DMS79 (cell line): ENCODE measurements at regions not wholly inside any gene's neighbourhood (a gene's known extent, or its start where the extent isn't known, plus 50 kb on each side); places are given as distances from the start of the nearest gene placed in this dataset.
A peak's percentile ranks its signal among the peaks of the same experiment; 100 is the strongest.
"Not testable (repeated sequence)": the region's sequence is repeated elsewhere in the genome, so short reads cannot be mapped to it uniquely, and the experiment has no call there.

ENCODE experiments used
- DNase-seq: peaks from one replicate; lab custom pipeline; 2025; lab: John Stamatoyannopoulos, UW

GRCh38 chrX:150052226-150052625 lies 113.9 kb upstream of the EOLA2 start:
- DNase-seq = no peak

GRCh38 chrX:150058728-150059127 lies 120.4 kb upstream of the EOLA2 start:
- no peak for DNase-seq

DNA sequence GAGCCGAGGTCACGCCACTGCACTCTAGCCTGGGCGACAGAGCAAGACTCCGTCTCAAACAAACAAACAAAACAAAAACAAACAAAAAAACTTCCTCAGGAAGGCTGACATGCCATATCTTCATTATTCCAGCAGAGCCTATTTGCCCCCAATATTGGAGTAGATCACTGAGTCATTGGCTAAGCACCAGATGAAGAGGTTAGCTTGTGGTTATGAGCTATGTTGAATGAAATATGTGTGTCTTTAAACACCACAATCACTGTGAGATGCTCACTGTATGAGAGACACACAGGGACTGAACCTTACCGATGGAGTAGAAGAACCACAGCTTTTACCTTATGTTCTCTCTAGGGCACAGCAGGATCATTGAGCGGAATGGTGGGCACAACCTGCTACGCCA lies 122.1 kb upstream of the EOLA2 start:
- no peak for DNase-seq

- peak; percentile 55 for DNase-seq
Observed at GRCh38 chrX:150062292-150063137, 124.2 kb upstream of the EOLA2 start.

GRCh38 chrX:150063138-150063518 lies 124.8 kb upstream of the EOLA2 start:
- DNase-seq = no peak

DNA sequence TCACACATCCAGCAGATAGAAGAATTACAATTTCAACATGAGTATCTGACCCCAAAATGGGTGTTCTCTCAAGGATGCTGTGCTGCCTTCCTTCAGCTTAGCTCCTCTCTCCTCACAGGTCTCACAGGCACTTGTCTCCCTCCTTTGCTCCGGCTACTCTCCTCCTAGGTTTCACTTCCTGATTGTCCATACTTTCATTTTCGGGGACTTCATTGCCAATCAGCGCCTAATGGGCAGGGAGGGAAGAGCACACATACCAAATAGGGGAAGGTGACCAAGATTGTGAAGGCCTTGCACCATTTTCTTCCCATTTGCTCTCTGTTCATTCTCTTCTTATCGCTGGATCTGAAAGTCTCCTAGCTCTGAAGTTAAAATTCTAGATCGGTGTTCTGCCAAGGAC lies 125.4 kb upstream of the EOLA2 start:
- DNase-seq = no peak

DNA sequence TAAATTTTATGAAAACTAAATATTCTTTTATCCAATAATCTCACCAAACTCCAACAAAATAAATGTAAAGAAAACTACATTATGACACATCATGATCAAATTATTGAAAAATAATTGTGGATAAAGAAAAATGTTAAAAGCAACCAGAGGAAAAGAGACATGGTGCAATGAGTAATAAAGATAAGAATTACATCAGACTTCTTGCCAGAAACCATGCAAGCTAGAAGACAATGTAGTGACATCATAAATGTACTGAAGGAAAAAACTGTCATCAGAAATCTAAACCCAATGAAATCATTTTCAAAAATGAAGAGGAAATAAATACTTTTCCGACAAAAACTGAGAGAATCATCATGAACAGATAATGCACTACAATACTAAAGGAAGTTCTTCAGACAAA lies 135.9 kb upstream of the EOLA2 start:
- DNase-seq = no peak

- DNase-seq = no peak
Observed at GRCh38 chrX:150080497-150080896, 142.2 kb upstream of the EOLA2 start.

DNA sequence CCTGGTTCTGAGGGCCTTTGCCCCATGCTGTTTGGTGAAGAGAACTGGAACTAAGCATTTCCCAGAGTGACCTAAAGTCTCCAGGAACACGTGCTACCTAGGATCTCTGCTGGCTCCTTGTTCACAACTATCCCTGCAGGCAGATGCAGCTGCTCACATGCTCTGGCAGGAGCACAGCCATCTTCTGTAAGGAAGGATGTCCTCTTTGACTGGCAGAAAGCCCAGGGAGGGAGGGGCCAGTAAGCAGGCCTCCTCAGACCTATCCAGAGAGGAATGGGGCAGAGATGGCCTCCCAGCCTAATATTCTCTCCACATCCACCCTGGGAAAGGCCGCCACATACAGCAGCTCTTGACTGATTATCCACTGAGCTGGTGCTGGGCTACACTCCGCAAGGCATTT lies 142.8 kb upstream of the EOLA2 start:
- no peak for DNase-seq

- no peak for DNase-seq
Observed at GRCh38 chrX:150084496-150085229, 146.4 kb upstream of the EOLA2 start.

GRCh38 chrX:150085881-150086280 lies 147.6 kb upstream of the EOLA2 start:
- no peak for DNase-seq

- DNase-seq = no peak
Observed at GRCh38 chrX:150086371-150086770, 148.1 kb upstream of the EOLA2 start.

- no peak for DNase-seq
Observed at GRCh38 chrX:150087612-150088011, 149.3 kb upstream of the EOLA2 start.

- DNase-seq = no peak
Observed at GRCh38 chrX:150088042-150088441, 149.8 kb upstream of the EOLA2 start.

DNA sequence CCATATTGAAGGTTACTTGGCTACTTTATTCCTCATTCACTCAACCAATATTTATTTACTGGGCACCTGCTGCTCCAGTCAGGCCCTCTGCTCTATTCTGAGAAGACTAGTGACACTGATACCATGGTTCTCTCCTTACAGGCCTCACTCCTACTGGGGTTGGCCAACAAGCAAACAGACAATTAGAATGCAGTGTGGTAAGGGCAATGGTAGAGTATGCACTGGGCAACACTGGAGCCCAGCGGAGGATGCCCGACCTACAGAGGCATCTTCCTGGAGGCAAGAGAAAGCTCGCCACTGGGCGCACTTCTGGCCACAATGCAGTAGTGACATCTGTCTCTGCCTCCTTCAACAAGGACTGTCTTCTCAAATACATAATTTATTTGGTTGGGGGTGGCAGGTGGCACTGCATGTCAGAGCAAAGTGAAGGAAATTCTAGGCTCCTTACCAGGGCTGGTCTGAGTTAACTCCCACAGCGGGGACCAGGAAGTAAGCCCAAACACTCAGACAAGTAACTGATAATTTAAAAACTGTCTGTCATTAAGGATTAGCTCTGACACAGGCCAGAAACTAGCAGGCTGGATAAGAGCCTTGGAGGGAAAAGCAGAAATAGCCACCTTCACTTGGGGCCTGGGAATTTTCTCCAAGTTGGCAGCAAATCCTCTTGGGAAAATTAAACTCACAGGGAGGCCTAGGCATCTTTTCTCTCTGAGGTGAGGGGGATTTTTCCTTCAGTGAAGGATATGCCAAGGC lies 150.7 kb upstream of the EOLA2 start:
- no peak for DNase-seq

- DNase-seq = not testable (repeated sequence)
Observed at GRCh38 chrX:150091300-150091699, 153.0 kb upstream of the EOLA2 start.

- DNase-seq = peak; percentile 88
Observed at GRCh38 chrX:150092549-150092948, 154.3 kb upstream of the EOLA2 start.

DNA sequence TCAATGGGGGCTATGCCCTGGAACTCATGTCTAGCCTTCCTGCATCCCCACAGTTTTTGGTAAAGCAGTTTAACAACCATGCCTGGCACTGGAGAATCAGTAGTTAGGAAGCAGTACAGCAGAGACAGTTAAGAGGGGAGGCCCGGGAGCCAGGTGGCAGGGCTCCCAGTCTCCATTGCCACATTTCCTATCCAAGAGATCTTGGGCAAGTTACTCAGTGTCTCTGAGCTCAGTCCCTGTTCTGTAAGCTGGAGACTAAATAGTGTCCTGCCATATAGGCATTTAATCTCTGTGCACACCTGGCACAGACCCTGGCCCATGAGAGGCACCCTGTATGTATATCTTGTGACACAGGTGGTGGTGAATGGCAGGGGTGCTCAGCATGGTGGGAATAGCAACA lies 156.1 kb upstream of the EOLA2 start:
- DNase-seq = no peak

- DNase-seq = no peak
Observed at GRCh38 chrX:150094996-150095395, 156.7 kb upstream of the EOLA2 start.

DNA sequence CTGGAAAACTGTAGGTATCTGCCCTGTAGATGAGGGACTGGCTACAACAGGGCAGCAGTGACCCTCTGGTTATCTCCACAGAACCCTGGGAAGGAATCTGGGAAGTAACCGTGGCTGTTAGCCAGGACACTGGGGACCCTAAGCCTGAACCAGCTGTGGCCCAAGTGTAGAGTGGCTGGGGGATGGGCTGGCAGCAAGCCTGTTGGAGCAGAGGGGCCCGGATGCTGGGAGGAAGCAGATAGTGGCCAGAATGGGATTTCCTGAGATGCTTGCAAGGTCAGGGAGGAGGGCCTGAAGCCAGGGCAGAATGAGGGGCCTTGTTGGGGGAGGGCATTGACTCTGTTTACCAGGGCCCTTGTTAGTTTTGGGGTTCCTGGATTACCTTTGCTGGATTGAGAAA lies 161.0 kb upstream of the EOLA2 start:
- DNase-seq = no peak

GRCh38 chrX:150100261-150100660 lies 162.0 kb upstream of the EOLA2 start:
- no peak for DNase-seq

DNA sequence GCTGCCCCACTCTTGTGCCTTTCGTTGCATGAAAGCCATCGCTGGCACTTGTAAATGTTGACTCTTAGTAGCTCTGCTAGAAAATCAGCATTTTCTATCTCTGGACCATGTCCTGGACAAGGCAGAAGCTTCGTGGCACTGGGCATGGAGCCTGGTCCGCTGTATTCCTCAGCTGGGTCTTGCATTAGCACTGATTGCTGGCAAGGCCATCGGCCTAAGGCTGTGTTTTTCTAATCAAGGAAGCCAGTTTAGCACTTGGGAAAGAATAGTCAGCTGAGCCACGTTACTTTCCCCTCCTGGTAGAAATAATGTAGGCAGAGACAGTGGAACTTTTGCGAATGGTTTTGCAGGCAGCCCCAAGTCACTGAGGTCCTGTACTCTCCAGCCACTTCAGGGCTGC lies 180.2 kb upstream of the EOLA2 start:
- no peak for DNase-seq

DNA sequence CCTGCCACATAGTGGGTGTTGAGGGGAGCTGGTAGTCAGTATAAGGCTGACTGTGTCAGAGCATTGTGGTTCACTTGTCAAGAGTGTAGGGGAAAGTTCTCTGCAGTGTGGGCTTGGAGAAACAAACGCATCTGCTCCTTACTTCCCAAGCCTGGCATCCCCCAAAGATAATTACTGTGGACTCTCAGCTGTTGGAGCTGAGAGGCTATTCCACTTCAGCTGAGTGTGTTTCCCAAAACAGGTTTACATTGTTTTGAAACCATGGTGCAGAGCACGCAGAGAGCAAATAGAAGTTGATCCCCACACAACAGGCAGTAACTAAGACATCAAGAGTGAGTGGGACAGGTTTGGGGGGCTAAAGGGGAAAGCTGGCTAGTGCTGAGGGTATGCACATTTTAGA lies 181.0 kb upstream of the EOLA2 start:
- DNase-seq = no peak
